ENCODE measurements at regions not wholly inside any gene's neighbourhood (a gene's known extent, or its start where the extent isn't known, plus 50 kb on each side); places are given as distances from the start of the nearest gene placed in this dataset.

GRCh38 chr15:38149315-38149714, 103.3 kb upstream of the SPRED1 start:
- no peak overlapping the region for H3K4me3 Mint-ChIP-seq
- H3K36me3 Mint-ChIP-seq (ENCODE audit: low read depth): no peaks in the 10 kb centered on the region
- no peak overlapping the region for H3K27ac Mint-ChIP-seq
- H3K9me3 Mint-ChIP-seq: peaks cover 4% of the 10 kb centered on the region
- no peaks in the 10 kb centered on the region for H3K4me1 Mint-ChIP-seq (ENCODE audit: low read depth)
- peaks cover 12% of the 10 kb centered on the region for H3K27me3 Mint-ChIP-seq

GRCh38 chr15:38150148-38150547, 102.5 kb upstream of the SPRED1 start:
- peaks cover 12% of the 10 kb centered on the region for H3K27me3 Mint-ChIP-seq
- H3K4me3 Mint-ChIP-seq: no peak overlapping the region
- H3K36me3 Mint-ChIP-seq (ENCODE audit: low read depth): no peaks in the 10 kb centered on the region
- H3K9me3 Mint-ChIP-seq: peaks cover 4% of the 10 kb centered on the region
- no peak overlapping the region for H3K27ac Mint-ChIP-seq
- H3K4me1 Mint-ChIP-seq (ENCODE audit: low read depth): no peaks in the 10 kb centered on the region

GRCh38 chr15:38150794-38151193, 101.8 kb upstream of the SPRED1 start:
- Mint-ChIP-seq H3K36me3 (ENCODE audit: low read depth) (no peaks in the 10 kb centered on the region), H3K27me3 (peaks cover 12% of the 10 kb centered on the region), H3K27ac (no peak overlapping the region), H3K4me1 (ENCODE audit: low read depth) (no peaks in the 10 kb centered on the region), H3K4me3 (no peak overlapping the region), H3K9me3 (peaks cover 4% of the 10 kb centered on the region)

GRCh38 chr15:38153781-38154180, 98.9 kb upstream of the SPRED1 start:
- H3K4me1 Mint-ChIP-seq (ENCODE audit: low read depth): no peaks in the 10 kb centered on the region
- no peak overlapping the region for H3K27ac Mint-ChIP-seq
- H3K4me3 Mint-ChIP-seq: no peak overlapping the region
- H3K9me3 Mint-ChIP-seq: peaks cover 8% of the 10 kb centered on the region
- H3K36me3 Mint-ChIP-seq (ENCODE audit: low read depth): no peaks in the 10 kb centered on the region
- peaks cover 14% of the 10 kb centered on the region for H3K27me3 Mint-ChIP-seq

- Mint-ChIP-seq H3K27ac (no peak overlapping the region), H3K9me3 (peaks cover 8% of the 10 kb centered on the region), H3K27me3 (peaks cover 17% of the 10 kb centered on the region), H3K4me3 (no peak overlapping the region), H3K4me1 (ENCODE audit: low read depth) (no peaks in the 10 kb centered on the region), H3K36me3 (ENCODE audit: low read depth) (no peaks in the 10 kb centered on the region)
These were observed 98.4 kb upstream of the SPRED1 start for GRCh38 chr15:38154255-38154654.

GRCh38 chr15:38154837-38155236, 97.8 kb upstream of the SPRED1 start:
- Mint-ChIP-seq H3K27me3 (peaks cover 23% of the 10 kb centered on the region), H3K27ac (no peak overlapping the region), H3K4me1 (ENCODE audit: low read depth) (no peaks in the 10 kb centered on the region), H3K4me3 (no peak overlapping the region), H3K9me3 (peaks cover 8% of the 10 kb centered on the region), H3K36me3 (ENCODE audit: low read depth) (no peaks in the 10 kb centered on the region)

GRCh38 chr15:38163658-38164057, 89.0 kb upstream of the SPRED1 start:
- Mint-ChIP-seq H3K4me3 (no peak overlapping the region), H3K27ac (no peak overlapping the region), H3K27me3 (peaks cover 38% of the 10 kb centered on the region), H3K36me3 (ENCODE audit: low read depth) (no peaks in the 10 kb centered on the region), H3K9me3 (no peaks in the 10 kb centered on the region), H3K4me1 (ENCODE audit: low read depth) (no peaks in the 10 kb centered on the region)

GRCh38 chr15:38164061-38164460, 88.6 kb upstream of the SPRED1 start:
- Mint-ChIP-seq H3K27ac (no peak overlapping the region), H3K36me3 (ENCODE audit: low read depth) (no peaks in the 10 kb centered on the region), H3K27me3 (peaks cover 34% of the 10 kb centered on the region), H3K4me1 (ENCODE audit: low read depth) (no peaks in the 10 kb centered on the region), H3K9me3 (no peaks in the 10 kb centered on the region), H3K4me3 (no peak overlapping the region)

- Mint-ChIP-seq H3K27ac (no peak overlapping the region), H3K27me3 (peaks cover 31% of the 10 kb centered on the region)
These were observed 88.1 kb upstream of the SPRED1 start for GRCh38 chr15:38164507-38164906.

GRCh38 chr15:38168467-38169070, 84.1 kb upstream of the SPRED1 start:
- H3K27ac Mint-ChIP-seq: no peak overlapping the region

More at GRCh38 chr15:38164507-38164906, 88.1 kb upstream of the SPRED1 start:
- Mint-ChIP-seq H3K4me3 (no peak overlapping the region), H3K9me3 (no peaks in the 10 kb centered on the region), H3K36me3 (ENCODE audit: low read depth) (no peaks in the 10 kb centered on the region), H3K4me1 (ENCODE audit: low read depth) (no peaks in the 10 kb centered on the region)

GRCh38 chr15:38171973-38172372, 80.7 kb upstream of the SPRED1 start:
- peaks cover 40% of the 10 kb centered on the region for H3K27me3 Mint-ChIP-seq
- H3K4me3 Mint-ChIP-seq: no peak overlapping the region
- no peaks in the 10 kb centered on the region for H3K9me3 Mint-ChIP-seq
- no peak overlapping the region for H3K27ac Mint-ChIP-seq
- no peaks in the 10 kb centered on the region for H3K4me1 Mint-ChIP-seq (ENCODE audit: low read depth)
- no peaks in the 10 kb centered on the region for H3K36me3 Mint-ChIP-seq (ENCODE audit: low read depth)

More at GRCh38 chr15:38168467-38169070, 84.1 kb upstream of the SPRED1 start:
- Mint-ChIP-seq H3K27me3 (peaks cover 32% of the 10 kb centered on the region), H3K4me1 (ENCODE audit: low read depth) (no peaks in the 10 kb centered on the region), H3K4me3 (no peak overlapping the region), H3K9me3 (no peaks in the 10 kb centered on the region), H3K36me3 (ENCODE audit: low read depth) (no peaks in the 10 kb centered on the region)

- Mint-ChIP-seq H3K27ac (no peak overlapping the region), H3K27me3 (peaks cover 47% of the 10 kb centered on the region), H3K4me3 (no peak overlapping the region), H3K36me3 (ENCODE audit: low read depth) (no peaks in the 10 kb centered on the region), H3K9me3 (no peaks in the 10 kb centered on the region), H3K4me1 (ENCODE audit: low read depth) (no peaks in the 10 kb centered on the region)
These were observed 77.9 kb upstream of the SPRED1 start for GRCh38 chr15:38174691-38175090.

GRCh38 chr15:38176155-38176554, 76.5 kb upstream of the SPRED1 start:
- Mint-ChIP-seq H3K36me3 (ENCODE audit: low read depth) (no peaks in the 10 kb centered on the region), H3K9me3 (no peaks in the 10 kb centered on the region), H3K4me1 (ENCODE audit: low read depth) (no peaks in the 10 kb centered on the region), H3K27ac (no peak overlapping the region), H3K4me3 (no peak overlapping the region), H3K27me3 (peaks cover 53% of the 10 kb centered on the region)

GRCh38 chr15:38176691-38177090, 75.9 kb upstream of the SPRED1 start:
- H3K9me3 Mint-ChIP-seq: no peaks in the 10 kb centered on the region
- no peak overlapping the region for H3K4me3 Mint-ChIP-seq
- no peaks in the 10 kb centered on the region for H3K36me3 Mint-ChIP-seq (ENCODE audit: low read depth)
- no peaks in the 10 kb centered on the region for H3K4me1 Mint-ChIP-seq (ENCODE audit: low read depth)
- H3K27me3 Mint-ChIP-seq: peaks cover 50% of the 10 kb centered on the region
- no peak overlapping the region for H3K27ac Mint-ChIP-seq

- Mint-ChIP-seq H3K27ac (no peak overlapping the region), H3K27me3 (peaks cover 27% of the 10 kb centered on the region), H3K36me3 (ENCODE audit: low read depth) (no peaks in the 10 kb centered on the region), H3K9me3 (no peaks in the 10 kb centered on the region), H3K4me1 (ENCODE audit: low read depth) (no peaks in the 10 kb centered on the region), H3K4me3 (no peak overlapping the region)
These were observed 69.7 kb upstream of the SPRED1 start for GRCh38 chr15:38182900-38183299.

GRCh38 chr15:38186507-38186906, 66.1 kb upstream of the SPRED1 start:
- Mint-ChIP-seq H3K4me3 (no peak overlapping the region), H3K9me3 (no peaks in the 10 kb centered on the region), H3K27me3 (peaks cover 30% of the 10 kb centered on the region), H3K27ac (no peak overlapping the region), H3K36me3 (ENCODE audit: low read depth) (no peaks in the 10 kb centered on the region), H3K4me1 (ENCODE audit: low read depth) (no peaks in the 10 kb centered on the region)
